ENCODE measurements at regions not wholly inside any gene's neighbourhood (a gene's known extent, or its start where the extent isn't known, plus 50 kb on each side); places are given as distances from the start of the nearest gene placed in this dataset.

GRCh38 chr1:162921311-162921710 is 60.3 kb upstream of the CCDC190 start:
- no peak for DNase-seq (ENCODE audit: low read depth in 2 of 2)

GRCh38 chr1:162919034-162919433 is 58.1 kb upstream of the CCDC190 start:
- DNase-seq (ENCODE audit: low read depth in 2 of 2), result no peak

GRCh38 chr1:162918151-162918754 is 57.3 kb upstream of the CCDC190 start:
- DNase-seq (ENCODE audit: low read depth in 2 of 2), result no peak

GRCh38 chr1:162916821-162917613 is 56.0 kb upstream of the CCDC190 start:
- no peak for DNase-seq (ENCODE audit: low read depth in 2 of 2)

GRCh38 chr1:162916407-162916806 is 55.4 kb upstream of the CCDC190 start:
- no peak for DNase-seq (ENCODE audit: low read depth in 2 of 2)

- DNase-seq (ENCODE audit: low read depth in 2 of 2), result no peak
Measured at GRCh38 chr1:162914601-162915000, 53.6 kb upstream of the CCDC190 start.

GRCh38 chr1:162913345-162913744 is 52.4 kb upstream of the CCDC190 start:
- DNase-seq (ENCODE audit: low read depth in 2 of 2), result no peak

GRCh38 chr1:162912061-162912667 is 51.2 kb upstream of the CCDC190 start:
- DNase-seq (ENCODE audit: low read depth in 2 of 2), result no peak
